ENCODE measurements at regions not wholly inside any gene's neighbourhood (a gene's known extent, or its start where the extent isn't known, plus 50 kb on each side); places are given as distances from the start of the nearest gene placed in this dataset.

DNA sequence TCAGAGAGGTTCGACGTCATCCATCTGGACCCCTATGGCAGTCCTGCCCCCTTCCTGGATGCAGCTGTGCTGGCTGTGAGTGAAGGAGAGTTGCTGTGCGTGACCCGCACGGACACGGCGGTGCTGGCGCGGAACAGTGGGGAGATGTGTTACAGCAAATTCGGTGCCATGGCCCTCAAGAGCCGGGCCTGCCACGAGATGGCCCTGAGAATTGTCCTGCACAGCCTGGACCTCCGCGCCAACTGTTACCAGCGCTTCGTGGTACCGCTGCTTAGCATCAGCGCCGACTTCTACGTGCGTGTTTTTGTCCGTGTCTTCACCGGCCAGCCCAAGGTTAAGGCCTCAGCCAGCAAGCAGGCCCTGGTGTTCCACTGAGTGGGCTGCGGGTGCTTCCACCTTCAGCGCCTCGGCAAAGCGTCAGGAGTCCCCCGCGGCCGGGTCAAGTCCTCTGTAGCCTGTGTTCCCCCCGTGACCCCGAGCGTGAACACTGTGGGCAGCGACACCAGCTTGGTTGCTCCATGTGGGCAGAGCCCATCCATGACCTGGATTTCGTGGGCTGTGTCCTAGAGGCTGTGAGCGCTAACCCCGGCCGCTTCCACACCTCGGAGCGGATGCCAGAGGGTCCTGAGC lies 186.7 kb upstream of the SLITRK2 start:
- no peak for ATAC-seq (ENCODE audit: low read depth)
- no peak overlapping the region for H3K4ac ChIP-seq (ENCODE audit: low read depth, low read length)

More for the DNA sequence above, 186.7 kb upstream of the SLITRK2 start:
- intact Hi-C loops (cut with micrococcal nuclease) (no loop called here), dilution Hi-C loops (cut with HindIII; ENCODE audit: low sequenced_read_pairs, unreplicated experiment) (no loop called here), in situ Hi-C loops (cut with MboI; ENCODE audit: low sequenced_read_pairs) (no loop called here)
- Histone ChIP-seq H3K9me1 (ENCODE audit: insufficient read depth, low read length) (no peaks in the 10 kb centered on the region), H4K20me1 (ENCODE audit: insufficient read depth, low read length) (no peaks in the 10 kb centered on the region), H3K27ac (ENCODE audit: insufficient read depth, low read length) (no peak overlapping the region), H4K8ac (ENCODE audit: low read depth in 2 of 2, low read length in 2 of 2) (no peak overlapping the region), H2AFZ (replicated peaks; ENCODE audit: low read length, poor library complexity) (no peak overlapping the region), H2BK20ac (ENCODE audit: low read depth, low read length) (no peak overlapping the region), H4K91ac (ENCODE audit: insufficient read depth, low read depth, low read length) (no peak overlapping the region), H3K18ac (ENCODE audit: low read depth, low read length) (no peak overlapping the region), H4K5ac (ENCODE audit: low read depth, low read length) (no peak overlapping the region), H3K4me1 (ENCODE audit: control insufficient read depth, insufficient read depth, low read length) (no peaks in the 10 kb centered on the region), H3K9ac (ENCODE audit: low read depth, low read length) (no peak overlapping the region), H2AK5ac (ENCODE audit: low read depth, low read length) (no peak overlapping the region), H3K14ac (replicated peaks; ENCODE audit: low read depth, low read length) (no peak overlapping the region), H3K4me3 (ENCODE audit: insufficient read depth, low read depth, low read length) (no peak overlapping the region), H3K56ac (ENCODE audit: extremely low read depth, insufficient read depth, low read length) (no peak overlapping the region), H2BK5ac (ENCODE audit: low read depth, low read length, poor library complexity, severe bottlenecking) (no peak overlapping the region), H3K36me3 (ENCODE audit: control insufficient read depth, insufficient read depth, low read length) (no peaks in the 10 kb centered on the region), H3K23ac (ENCODE audit: low read depth, low read length) (no peak overlapping the region), H3K79me1 (ENCODE audit: low read depth in 1 of 2, low read length in 2 of 2) (no peaks in the 10 kb centered on the region), H3K9me3 (ENCODE audit: control insufficient read depth, insufficient read depth, low read length) (peaks cover 15% of the 10 kb centered on the region; the same call in 1 of the 2 replicates), H3K4me2 (ENCODE audit: low read depth, low read length) (no peak overlapping the region), H2BK15ac (ENCODE audit: low read depth, low read length) (no peak overlapping the region), H2BK120ac (ENCODE audit: low read depth, low read length) (no peak overlapping the region), H3K27me3 (ENCODE audit: control insufficient read depth, insufficient read depth, low read length) (no peaks in the 10 kb centered on the region), H2AK9ac (replicated peaks; ENCODE audit: low read depth, low read length, poor library complexity) (no peak overlapping the region)
- no peak for DNase-seq
- WGBS, 2 experiments (ENCODE audit: extremely low coverage in 2 of 2, insufficient read length in 1 of 2), result 87% methylated on average over 18 of the region's 40 CpGs; no CpG with 5 or more reads in 1 of the 2 experiments
- ChIA-PET POLR2A (ENCODE audit: unreplicated experiment) (no interaction called here), CTCF (no interaction called here)
- TF ChIP-seq BHLHE40 (IDR thresholded peaks at IDR 0.05; ENCODE audit: low read depth, low read length), result no peak
- TF ChIP-seq CTCF (conservative IDR thresholded peaks at IDR 0.05; ENCODE audit: low read depth, low read length), result no peak
- TF ChIP-seq SMC3 (IDR thresholded peaks at IDR 0.05; ENCODE audit: low read depth, low read length), result no peak
- no peak for TF ChIP-seq RAD21 (IDR thresholded peaks at IDR 0.05; ENCODE audit: low read length)
- no peak for TF ChIP-seq CEBPB (IDR thresholded peaks at IDR 0.05; ENCODE audit: low read depth, low read length)
- TF ChIP-seq MAFK (IDR thresholded peaks at IDR 0.05; ENCODE audit: low read depth, low read length), result no peak
- no peak for TF ChIP-seq ELK1 (IDR thresholded peaks at IDR 0.05; ENCODE audit: borderline replicate concordance, low read depth, low read length)
- no peak for TF ChIP-seq MAZ (IDR thresholded peaks at IDR 0.05; ENCODE audit: borderline replicate concordance, low read depth, low read length)
- TF ChIP-seq, protein P1, sequence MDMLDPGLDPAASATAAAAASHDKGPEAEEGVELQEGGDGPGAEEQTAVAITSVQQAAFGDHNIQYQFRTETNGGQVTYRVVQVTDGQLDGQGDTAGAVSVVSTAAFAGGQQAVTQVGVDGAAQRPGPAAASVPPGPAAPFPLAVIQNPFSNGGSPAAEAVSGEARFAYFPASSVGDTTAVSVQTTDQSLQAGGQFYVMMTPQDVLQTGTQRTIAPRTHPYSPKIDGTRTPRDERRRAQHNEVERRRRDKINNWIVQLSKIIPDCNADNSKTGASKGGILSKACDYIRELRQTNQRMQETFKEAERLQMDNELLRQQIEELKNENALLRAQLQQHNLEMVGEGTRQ (IDR thresholded peaks at IDR 0.05; ENCODE audit: low read depth, low read length), result no peak
- TF ChIP-seq RFX5 (IDR thresholded peaks at IDR 0.05; ENCODE audit: low read depth, low read length), result no peak
- no peak for TF ChIP-seq FOS (IDR thresholded peaks at IDR 0.05; ENCODE audit: low read depth, low read length)
- TF ChIP-seq POLR2A (IDR thresholded peaks at IDR 0.05; ENCODE audit: low read depth, low read length), result no peak
- TF ChIP-seq CHD1 (IDR thresholded peaks at IDR 0.05; ENCODE audit: low read depth, low read length), result no peak
- no peak for TF ChIP-seq MXI1 (IDR thresholded peaks at IDR 0.05; ENCODE audit: borderline replicate concordance, low read depth, low read length)
- TF ChIP-seq NFE2L2 (IDR thresholded peaks at IDR 0.05; ENCODE audit: low read depth, low read length), result no peak
- no peak for TF ChIP-seq RCOR1 (IDR thresholded peaks at IDR 0.05; ENCODE audit: insufficient replicate concordance, low read length)
- no TSS peak for BruUV-seq (replicated peaks)

All from IMR-90 (cell line).